Vagina (tissue), 2 donors: ENCODE measurements at regions not wholly inside any gene's neighbourhood (a gene's known extent, or its start where the extent isn't known, plus 50 kb on each side); places are given as distances from the start of the nearest gene placed in this dataset.

ENCODE experiments used
- DNase-seq, 2 donors: peaks; one replicate each; pipeline ENCODE4 v3.0.0-alpha.2; 2017; ENCODE audit errors: extremely low spot score in 2 of 2
- H3K27ac ChIP-seq: fragments of 200-600 bp; sonication (generic); one replicate; pipeline ENCODE4 v1.5.1; 2019
- H3K27me3 ChIP-seq: fragments of 200-600 bp; sonication (generic); one replicate; pipeline ENCODE4 v1.5.1; 2019
- H3K36me3 ChIP-seq, 2 donors: fragments of 200-600 bp; sonication (generic); one replicate each; pipeline ENCODE4 v1.5.1; 2017 to 2019
- H3K4me1 ChIP-seq: fragments of 200-600 bp; sonication (generic); one replicate; pipeline ENCODE4 v1.5.1; 2019
- H3K4me3 ChIP-seq, 2 donors: fragments of 200-600 bp; sonication (generic); 1 replicate in 1 of 2; 2 replicates in 1 of 2; pipeline ENCODE4 v1.5.1; 2016 to 2019
- H3K9me3 ChIP-seq: fragments of 200-600 bp; sonication (generic); one replicate; pipeline ENCODE4 v1.5.1; 2019
- CTCF ChIP-seq, 3 experiments: fragments of 450-650 bp in 2 of 3; fragments of 200-600 bp in 1 of 3; sonication (generic) in 1 of 3; IDR thresholded peaks; one replicate each; pipeline ENCODE4 v1.5.1; 2017 to 2019; ENCODE audit warnings: antibody characterized with exemption in 3 of 3, mild to moderate bottlenecking in 2 of 3, moderate library complexity in 2 of 3
- POLR2A ChIP-seq, 2 donors: fragments of 450-650 bp; IDR thresholded peaks; one replicate each; pipeline ENCODE4 v1.6.1; 2017; ENCODE audit warnings: antibody characterized with exemption in 2 of 2, mild to moderate bottlenecking in 2 of 2, moderate library complexity in 2 of 2
- POLR2AphosphoS5 ChIP-seq, 2 donors: sonication (generic); formaldehyde crosslinking; IDR thresholded peaks; one replicate each; pipeline ENCODE4 v1.9.0; 2017; ENCODE audit warnings: antibody characterized with exemption in 2 of 2, mild to moderate bottlenecking in 2 of 2, low read depth in 1 of 2; ENCODE audit not compliant: insufficient read depth in 1 of 2
- intact Hi-C: fragments of 100-400 bp; cut with DNase I; formaldehyde crosslinking; loops from one replicate; pipeline ENCODE4 v1.15.1; 2023

GRCh38 chr16:79284766-79285165, 315.8 kb downstream of the MAF start:
- no peak for DNase-seq
- Histone ChIP-seq H3K4me1 (peaks cover 11% of the 10 kb centered on the region), H3K4me3 (no peak overlapping the region), H3K27ac (no peak overlapping the region), H3K9me3 (no peaks in the 10 kb centered on the region), H3K36me3 (no peaks in the 10 kb centered on the region), H3K27me3 (no peaks in the 10 kb centered on the region)
- intact Hi-C loops, result no loop called here
- TF ChIP-seq POLR2AphosphoS5 (IDR thresholded peaks at IDR 0.05; ENCODE audit: insufficient read depth in 1 of 2, low read depth in 1 of 2) (no peak), POLR2A (IDR thresholded peaks at IDR 0.05) (no peak), CTCF (IDR thresholded peaks at IDR 0.05) (no peak)

- H3K4me1 ChIP-seq, result peaks cover 11% of the 10 kb centered on the region
- H3K27ac ChIP-seq, result no peak overlapping the region
- DNase-seq, result no peak
- TF ChIP-seq POLR2AphosphoS5 (IDR thresholded peaks at IDR 0.05; ENCODE audit: insufficient read depth in 1 of 2, low read depth in 1 of 2) (no peak), CTCF (IDR thresholded peaks at IDR 0.05) (no peak), POLR2A (IDR thresholded peaks at IDR 0.05) (no peak)
- no peak overlapping the region for H3K4me3 ChIP-seq
- intact Hi-C loops, result no loop called here
- no peaks in the 10 kb centered on the region for H3K9me3 ChIP-seq
- H3K36me3 ChIP-seq, result no peaks in the 10 kb centered on the region
- no peaks in the 10 kb centered on the region for H3K27me3 ChIP-seq
Observed at GRCh38 chr16:79283578-79283977, 317.0 kb downstream of the MAF start.

DNA sequence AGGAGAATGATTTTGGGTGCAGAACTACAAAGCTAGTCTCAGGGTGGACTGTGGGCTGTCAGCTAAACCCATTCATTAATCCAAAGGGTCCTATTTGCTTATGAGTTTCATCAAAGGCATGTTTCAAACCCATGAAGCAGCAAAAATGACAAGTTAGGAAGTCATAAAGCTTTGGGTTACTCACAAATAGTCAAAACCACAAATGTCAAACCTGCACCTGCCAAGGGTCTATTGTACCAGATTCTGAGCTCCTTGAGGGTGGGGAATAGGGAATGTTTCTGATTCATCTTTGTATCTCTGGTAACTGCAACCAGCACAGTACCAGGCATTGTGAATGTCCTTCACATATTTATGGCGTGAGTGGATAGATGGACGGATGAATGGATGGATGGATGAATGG, 317.7 kb downstream of the MAF start:
- intact Hi-C loops, result no loop called here
- Histone ChIP-seq H3K27ac (no peak overlapping the region), H3K36me3 (no peaks in the 10 kb centered on the region), H3K4me3 (no peak overlapping the region), H3K9me3 (no peaks in the 10 kb centered on the region), H3K4me1 (peaks cover 11% of the 10 kb centered on the region), H3K27me3 (no peaks in the 10 kb centered on the region)
- no peak for DNase-seq
- no peak for TF ChIP-seq POLR2AphosphoS5 (IDR thresholded peaks at IDR 0.05; ENCODE audit: insufficient read depth in 1 of 2, low read depth in 1 of 2)
- no peak for TF ChIP-seq POLR2A (IDR thresholded peaks at IDR 0.05)
- no peak for TF ChIP-seq CTCF (IDR thresholded peaks at IDR 0.05)

- no peaks in the 10 kb centered on the region for H3K4me1 ChIP-seq
- no peaks in the 10 kb centered on the region for H3K9me3 ChIP-seq
- no peaks in the 10 kb centered on the region for H3K27me3 ChIP-seq
- no peak for DNase-seq
- intact Hi-C loops, result no loop called here
- H3K4me3 ChIP-seq, result no peak overlapping the region
- no peak overlapping the region for H3K27ac ChIP-seq
- H3K36me3 ChIP-seq, result no peaks in the 10 kb centered on the region
- no peak for TF ChIP-seq POLR2A (IDR thresholded peaks at IDR 0.05)
- peak in 1 of 2 donors; percentile 30 for TF ChIP-seq POLR2AphosphoS5 (IDR thresholded peaks at IDR 0.05; ENCODE audit: insufficient read depth in 1 of 2, low read depth in 1 of 2)
- no peak for TF ChIP-seq CTCF (IDR thresholded peaks at IDR 0.05)
Observed at GRCh38 chr16:79278506-79278905, 322.0 kb downstream of the MAF start.

GRCh38 chr16:79276501-79276900, 324.0 kb downstream of the MAF start:
- Histone ChIP-seq H3K9me3 (no peaks in the 10 kb centered on the region), H3K27ac (no peak overlapping the region), H3K4me1 (no peaks in the 10 kb centered on the region), H3K4me3 (no peak overlapping the region), H3K27me3 (no peaks in the 10 kb centered on the region), H3K36me3 (no peaks in the 10 kb centered on the region)
- no peak for TF ChIP-seq CTCF (IDR thresholded peaks at IDR 0.05)
- no peak for TF ChIP-seq POLR2A (IDR thresholded peaks at IDR 0.05)
- no peak for TF ChIP-seq POLR2AphosphoS5 (IDR thresholded peaks at IDR 0.05; ENCODE audit: insufficient read depth in 1 of 2, low read depth in 1 of 2)
- no peak for DNase-seq
- intact Hi-C loops, result no loop called here
